MCF 10A (cell line): ENCODE measurements at regions not wholly inside any gene's neighbourhood (a gene's known extent, or its start where the extent isn't known, plus 50 kb on each side); places are given as distances from the start of the nearest gene placed in this dataset.

Source experiments
- BruUV-seq: library from RNA; stranded (reverse); fragments of 400-500 nt; replicated peaks from 2 replicates; lab custom pipeline; 2021; lab: Mats Ljungman, UMichigan
- CTCF ChIA-PET: fragments of 300-600 bp; sonication (Branson Sonifier 250); formaldehyde crosslinking; extraction: SDS; loops from one replicate; lab custom pipeline; 2021; ENCODE audit warnings: antibody characterized with exemption, inconsistent platforms; lab: Yijun Ruan, JAX
- POLR2A ChIA-PET: fragments of 300-600, 350-650 bp; sonication (Branson Sonifier 250); formaldehyde crosslinking; extraction: SDS; loops from one replicate; lab custom pipeline; 2020; ENCODE audit warnings: antibody characterized with exemption, inconsistent platforms; lab: Yijun Ruan, JAX
- DNase-seq: peaks from one replicate; pipeline ENCODE4 v3.0.0-alpha.2; 2018; ENCODE audit not compliant: unreplicated experiment
- H3K27ac Mint-ChIP-seq: one replicate; pipeline ENCODE4 v1.8.0; 2022; ENCODE audit warnings: mild to moderate bottlenecking, low read depth, mixed read lengths; ENCODE audit not compliant: unreplicated experiment
- H3K27me3 Mint-ChIP-seq: one replicate; pipeline ENCODE4 v1.8.0; 2022; ENCODE audit warnings: mixed read lengths; ENCODE audit not compliant: insufficient read depth, unreplicated experiment
- H3K36me3 Mint-ChIP-seq: one replicate; pipeline ENCODE4 v1.8.0; 2022; ENCODE audit warnings: mild to moderate bottlenecking, moderate library complexity, mixed read lengths; ENCODE audit not compliant: insufficient read depth, unreplicated experiment
- H3K4me1 Mint-ChIP-seq: one replicate; pipeline ENCODE4 v1.8.0; 2022; ENCODE audit warnings: mixed read lengths; ENCODE audit not compliant: insufficient read depth, unreplicated experiment
- H3K4me3 Mint-ChIP-seq: one replicate; pipeline ENCODE4 v1.8.0; 2022; ENCODE audit warnings: mild to moderate bottlenecking, moderate library complexity, mixed read lengths; ENCODE audit not compliant: unreplicated experiment
- H3K9me3 Mint-ChIP-seq: one replicate; pipeline ENCODE4 v1.8.0; 2022; ENCODE audit warnings: mixed read lengths; ENCODE audit not compliant: unreplicated experiment
- CTCF ChIP-seq: fragments of 200-600 bp; IDR thresholded peaks from one replicate; pipeline ENCODE4 v1.8.0; 2022; ENCODE audit warnings: antibody characterized with exemption, mild to moderate bottlenecking; ENCODE audit not compliant: unreplicated experiment
- intact Hi-C: fragments of 100-400 bp; cut with micrococcal nuclease; formaldehyde crosslinking; loops from 2 replicates; pipeline ENCODE4 v1.14.1; 2022

- no TSS peak for BruUV-seq
- Mint-ChIP-seq H3K36me3 (no peaks in the 10 kb centered on the region), H3K27ac (no peak overlapping the region), H3K4me3 (no peak overlapping the region), H3K4me1 (no peaks in the 10 kb centered on the region), H3K27me3 (peaks cover 90% of the 10 kb centered on the region), H3K9me3 (no peaks in the 10 kb centered on the region)
- CTCF ChIA-PET: no interaction called here
- no peak for DNase-seq
- no peak for TF ChIP-seq CTCF
- POLR2A ChIA-PET: no interaction called here
- intact Hi-C loops: no loop called here
These were observed 61.6 kb upstream of the LINC00305 start for GRCh38 chr18:64210401-64210949.

- BruUV-seq: no TSS peak
- Mint-ChIP-seq H3K36me3 (no peaks in the 10 kb centered on the region), H3K27ac (no peak overlapping the region), H3K9me3 (no peaks in the 10 kb centered on the region), H3K4me1 (no peaks in the 10 kb centered on the region), H3K27me3 (peaks cover 98% of the 10 kb centered on the region), H3K4me3 (no peak overlapping the region)
- no peak for TF ChIP-seq CTCF
- ChIA-PET CTCF (no interaction called here), POLR2A (no interaction called here)
- DNase-seq: peak; percentile 50
- intact Hi-C loops: no loop called here
These were observed 59.6 kb upstream of the LINC00305 start for GRCh38 chr18:64208516-64208915.

- no peak overlapping the region for H3K27ac Mint-ChIP-seq
- no peaks in the 10 kb centered on the region for H3K9me3 Mint-ChIP-seq
- POLR2A ChIA-PET: interaction anchor here (1.2 kb wide), 1 partner anchor 74 kb away, joined by 3 read pairs; no protein-coding TSS in a partner anchor
- intact Hi-C loops: no loop called here
- TF ChIP-seq CTCF: no peak
- DNase-seq: no peak
- no TSS peak for BruUV-seq
- peaks cover 100% of the 10 kb centered on the region for H3K27me3 Mint-ChIP-seq
- no peaks in the 10 kb centered on the region for H3K4me1 Mint-ChIP-seq
- no peaks in the 10 kb centered on the region for H3K36me3 Mint-ChIP-seq
- no peak overlapping the region for H3K4me3 Mint-ChIP-seq
- CTCF ChIA-PET: no interaction called here
These were observed 58.9 kb upstream of the LINC00305 start for GRCh38 chr18:64207820-64208219.

- peaks cover 99% of the 10 kb centered on the region for H3K27me3 Mint-ChIP-seq
- no peak for DNase-seq
- no peak overlapping the region for H3K27ac Mint-ChIP-seq
- CTCF ChIA-PET: no interaction called here
- H3K36me3 Mint-ChIP-seq: no peaks in the 10 kb centered on the region
- no peak overlapping the region for H3K4me3 Mint-ChIP-seq
- no peaks in the 10 kb centered on the region for H3K9me3 Mint-ChIP-seq
- POLR2A ChIA-PET: no interaction called here
- no TSS peak for BruUV-seq
- intact Hi-C loops: no loop called here
- no peaks in the 10 kb centered on the region for H3K4me1 Mint-ChIP-seq
- no peak for TF ChIP-seq CTCF
These were observed 54.4 kb upstream of the LINC00305 start for GRCh38 chr18:64203295-64203694.
